ENCODE measurements at regions not wholly inside any gene's neighbourhood (a gene's known extent, or its start where the extent isn't known, plus 50 kb on each side); places are given as distances from the start of the nearest gene placed in this dataset.

GRCh38 chr14:98010784-98011183 lies 1213.6 kb downstream of the VRK1 start:
- Histone ChIP-seq H3K4me3 (no peak overlapping the region), H3K4me1 (replicated peaks) (no peaks in the 10 kb centered on the region), H3K27ac (no peak overlapping the region), H3K9me3 (no peaks in the 10 kb centered on the region), H3K27me3 (replicated peaks; ENCODE audit: insufficient read depth) (no peaks in the 10 kb centered on the region), H3K36me3 (no peaks in the 10 kb centered on the region)
- DNase-seq (ENCODE audit: low spot score): no peak
- TF ChIP-seq POLR2A (IDR thresholded peaks at IDR 0.05) (no peak), POLR2AphosphoS5 (IDR thresholded peaks at IDR 0.05) (no peak)
- TF ChIP-seq, protein P1, sequence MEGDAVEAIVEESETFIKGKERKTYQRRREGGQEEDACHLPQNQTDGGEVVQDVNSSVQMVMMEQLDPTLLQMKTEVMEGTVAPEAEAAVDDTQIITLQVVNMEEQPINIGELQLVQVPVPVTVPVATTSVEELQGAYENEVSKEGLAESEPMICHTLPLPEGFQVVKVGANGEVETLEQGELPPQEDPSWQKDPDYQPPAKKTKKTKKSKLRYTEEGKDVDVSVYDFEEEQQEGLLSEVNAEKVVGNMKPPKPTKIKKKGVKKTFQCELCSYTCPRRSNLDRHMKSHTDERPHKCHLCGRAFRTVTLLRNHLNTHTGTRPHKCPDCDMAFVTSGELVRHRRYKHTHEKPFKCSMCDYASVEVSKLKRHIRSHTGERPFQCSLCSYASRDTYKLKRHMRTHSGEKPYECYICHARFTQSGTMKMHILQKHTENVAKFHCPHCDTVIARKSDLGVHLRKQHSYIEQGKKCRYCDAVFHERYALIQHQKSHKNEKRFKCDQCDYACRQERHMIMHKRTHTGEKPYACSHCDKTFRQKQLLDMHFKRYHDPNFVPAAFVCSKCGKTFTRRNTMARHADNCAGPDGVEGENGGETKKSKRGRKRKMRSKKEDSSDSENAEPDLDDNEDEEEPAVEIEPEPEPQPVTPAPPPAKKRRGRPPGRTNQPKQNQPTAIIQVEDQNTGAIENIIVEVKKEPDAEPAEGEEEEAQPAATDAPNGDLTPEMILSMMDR (IDR thresholded peaks at IDR 0.05): no peak
- 56% methylated on average over 2 of the region's 2 CpGs for WGBS
- intact Hi-C loops (cut with DNase I): no loop called here

GRCh38 chr14:98014851-98015615 lies 1217.9 kb downstream of the VRK1 start:
- no peak for DNase-seq (ENCODE audit: low spot score)
- no peak for TF ChIP-seq POLR2A (IDR thresholded peaks at IDR 0.05)
- TF ChIP-seq, protein P1 (IDR thresholded peaks at IDR 0.05): no peak
- no peak for TF ChIP-seq POLR2AphosphoS5 (IDR thresholded peaks at IDR 0.05)
- Histone ChIP-seq H3K4me1 (replicated peaks) (no peaks in the 10 kb centered on the region), H3K27me3 (replicated peaks; ENCODE audit: insufficient read depth) (no peaks in the 10 kb centered on the region), H3K27ac (no peak overlapping the region), H3K4me3 (no peak overlapping the region), H3K9me3 (no peaks in the 10 kb centered on the region), H3K36me3 (no peaks in the 10 kb centered on the region)
- WGBS: 86% methylated on average over 3 of the region's 3 CpGs
- intact Hi-C loops (cut with DNase I): no loop called here

DNA sequence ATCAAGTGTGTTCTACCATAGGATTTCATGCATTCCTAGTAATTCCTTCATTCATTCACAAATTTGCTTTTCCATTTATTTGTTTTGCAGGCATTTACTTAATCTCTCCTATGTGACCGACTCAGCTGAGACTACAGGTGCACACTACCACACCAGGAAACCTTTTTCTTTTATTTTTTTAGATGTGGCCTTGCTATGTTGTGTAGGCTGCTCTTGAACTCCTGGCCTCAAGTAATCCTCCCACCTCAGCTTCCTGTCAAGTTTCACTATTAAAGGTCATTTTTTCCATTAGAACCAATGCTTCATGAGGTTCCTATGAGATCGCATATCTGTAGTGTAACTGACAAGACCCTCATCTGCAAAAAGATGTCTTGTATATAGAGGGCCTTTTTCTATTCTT lies 1218.7 kb downstream of the VRK1 start:
- H3K4me3 ChIP-seq: no peak overlapping the region
- intact Hi-C loops (cut with DNase I): no loop called here
- 42% methylated on average over 2 of the region's 2 CpGs for WGBS
- no peaks in the 10 kb centered on the region for H3K27me3 ChIP-seq (replicated peaks; ENCODE audit: insufficient read depth)
- no peaks in the 10 kb centered on the region for H3K9me3 ChIP-seq
- no peaks in the 10 kb centered on the region for H3K36me3 ChIP-seq
- no peak for TF ChIP-seq POLR2A (IDR thresholded peaks at IDR 0.05)
- TF ChIP-seq, protein P1 (IDR thresholded peaks at IDR 0.05): no peak
- TF ChIP-seq POLR2AphosphoS5 (IDR thresholded peaks at IDR 0.05): no peak
- H3K4me1 ChIP-seq (replicated peaks): no peaks in the 10 kb centered on the region
- DNase-seq (ENCODE audit: low spot score): no peak
- no peak overlapping the region for H3K27ac ChIP-seq

GRCh38 chr14:98018628-98019027 lies 1221.4 kb downstream of the VRK1 start:
- no peak overlapping the region for H3K27ac ChIP-seq
- H3K4me1 ChIP-seq (replicated peaks): no peaks in the 10 kb centered on the region
- H3K27me3 ChIP-seq (replicated peaks; ENCODE audit: insufficient read depth): no peaks in the 10 kb centered on the region
- WGBS: 80% methylated on average over 2 of the region's 2 CpGs
- H3K36me3 ChIP-seq: no peaks in the 10 kb centered on the region
- no peak for DNase-seq (ENCODE audit: low spot score)
- H3K4me3 ChIP-seq: no peak overlapping the region
- H3K9me3 ChIP-seq: no peaks in the 10 kb centered on the region
- no peak for TF ChIP-seq POLR2A (IDR thresholded peaks at IDR 0.05)
- no peak for TF ChIP-seq POLR2AphosphoS5 (IDR thresholded peaks at IDR 0.05)
- TF ChIP-seq, protein P1 (IDR thresholded peaks at IDR 0.05): no peak
- intact Hi-C loops (cut with DNase I): no loop called here

Data from prostate gland (tissue), 2 donors.